ENCODE measurements at regions not wholly inside any gene's neighbourhood (a gene's known extent, or its start where the extent isn't known, plus 50 kb on each side); places are given as distances from the start of the nearest gene placed in this dataset.

DNA sequence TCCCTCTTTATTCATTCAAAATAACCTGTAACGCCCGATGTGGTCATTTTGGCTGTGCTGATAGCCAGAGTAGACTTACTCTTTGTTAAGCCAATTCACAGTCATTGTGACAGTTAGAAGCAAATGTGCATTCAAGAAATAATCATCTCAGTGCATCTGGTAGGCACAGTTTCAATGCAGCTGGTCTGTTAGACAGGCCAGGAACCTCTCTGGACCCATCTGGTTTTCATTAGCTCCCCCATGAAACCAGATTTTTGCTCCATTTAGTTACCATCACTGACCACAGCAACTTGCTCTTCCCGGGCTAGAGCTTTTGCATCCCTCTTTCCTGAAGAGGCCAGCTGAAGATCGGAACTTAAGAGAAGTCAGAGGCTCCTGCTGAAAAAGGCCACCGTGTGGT lies 284.2 kb downstream of the NSG2 start:
- TF ChIP-seq, protein P1, sequence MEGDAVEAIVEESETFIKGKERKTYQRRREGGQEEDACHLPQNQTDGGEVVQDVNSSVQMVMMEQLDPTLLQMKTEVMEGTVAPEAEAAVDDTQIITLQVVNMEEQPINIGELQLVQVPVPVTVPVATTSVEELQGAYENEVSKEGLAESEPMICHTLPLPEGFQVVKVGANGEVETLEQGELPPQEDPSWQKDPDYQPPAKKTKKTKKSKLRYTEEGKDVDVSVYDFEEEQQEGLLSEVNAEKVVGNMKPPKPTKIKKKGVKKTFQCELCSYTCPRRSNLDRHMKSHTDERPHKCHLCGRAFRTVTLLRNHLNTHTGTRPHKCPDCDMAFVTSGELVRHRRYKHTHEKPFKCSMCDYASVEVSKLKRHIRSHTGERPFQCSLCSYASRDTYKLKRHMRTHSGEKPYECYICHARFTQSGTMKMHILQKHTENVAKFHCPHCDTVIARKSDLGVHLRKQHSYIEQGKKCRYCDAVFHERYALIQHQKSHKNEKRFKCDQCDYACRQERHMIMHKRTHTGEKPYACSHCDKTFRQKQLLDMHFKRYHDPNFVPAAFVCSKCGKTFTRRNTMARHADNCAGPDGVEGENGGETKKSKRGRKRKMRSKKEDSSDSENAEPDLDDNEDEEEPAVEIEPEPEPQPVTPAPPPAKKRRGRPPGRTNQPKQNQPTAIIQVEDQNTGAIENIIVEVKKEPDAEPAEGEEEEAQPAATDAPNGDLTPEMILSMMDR (IDR thresholded peaks at IDR 0.05), result no peak
- intact Hi-C loops (cut with DNase I), result no loop called here
- no peak overlapping the region for H3K27ac ChIP-seq
- no peak for ATAC-seq
- no peaks in the 10 kb centered on the region for H3K36me3 ChIP-seq
- peaks cover 5% of the 10 kb centered on the region for H3K27me3 ChIP-seq
- H3K9me3 ChIP-seq, result no peaks in the 10 kb centered on the region
- DNase-seq, result no peak
- H3K4me1 ChIP-seq, result no peaks in the 10 kb centered on the region
- no peak overlapping the region for H3K4me3 ChIP-seq

DNA sequence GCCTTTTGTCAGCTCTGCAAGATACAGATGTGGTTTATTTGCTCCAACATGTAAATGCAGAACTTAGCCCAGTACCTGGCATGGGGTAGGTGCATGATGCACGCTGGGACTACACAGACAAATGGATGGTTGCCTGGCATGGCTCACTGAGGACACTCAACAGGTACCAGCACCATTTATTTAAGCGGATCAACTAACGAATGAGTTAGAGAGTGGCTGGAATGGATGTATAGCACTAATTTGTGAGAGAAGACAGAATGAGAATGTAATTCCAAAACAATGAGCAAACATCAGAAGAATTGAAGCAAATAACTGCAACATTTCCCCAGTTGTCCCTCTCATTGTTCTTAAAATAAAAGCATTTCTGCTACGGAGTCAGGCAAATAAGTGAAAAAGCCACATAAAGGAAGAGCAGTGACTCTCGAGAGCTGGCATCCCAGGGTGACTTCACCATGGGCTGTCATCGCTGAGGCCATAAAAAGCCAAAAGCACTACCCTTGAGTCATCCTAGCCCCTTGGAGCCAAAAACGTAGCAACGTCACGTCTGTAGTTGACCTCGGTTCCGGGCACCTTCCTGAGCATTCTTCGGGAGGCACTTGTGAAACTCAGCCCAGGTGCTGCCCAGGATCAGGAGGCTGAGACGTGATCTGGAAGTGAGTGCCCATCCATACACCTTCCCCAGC lies 290.3 kb downstream of the NSG2 start:
- Histone ChIP-seq H3K9me3 (no peaks in the 10 kb centered on the region), H3K4me1 (no peaks in the 10 kb centered on the region), H3K27me3 (peaks cover 21% of the 10 kb centered on the region), H3K36me3 (no peaks in the 10 kb centered on the region), H3K4me3 (no peak overlapping the region), H3K27ac (no peak overlapping the region)
- intact Hi-C loops (cut with DNase I), result no loop called here
- no peak for DNase-seq
- no peak for ATAC-seq
- TF ChIP-seq, protein P1 (IDR thresholded peaks at IDR 0.05), result no peak

DNA sequence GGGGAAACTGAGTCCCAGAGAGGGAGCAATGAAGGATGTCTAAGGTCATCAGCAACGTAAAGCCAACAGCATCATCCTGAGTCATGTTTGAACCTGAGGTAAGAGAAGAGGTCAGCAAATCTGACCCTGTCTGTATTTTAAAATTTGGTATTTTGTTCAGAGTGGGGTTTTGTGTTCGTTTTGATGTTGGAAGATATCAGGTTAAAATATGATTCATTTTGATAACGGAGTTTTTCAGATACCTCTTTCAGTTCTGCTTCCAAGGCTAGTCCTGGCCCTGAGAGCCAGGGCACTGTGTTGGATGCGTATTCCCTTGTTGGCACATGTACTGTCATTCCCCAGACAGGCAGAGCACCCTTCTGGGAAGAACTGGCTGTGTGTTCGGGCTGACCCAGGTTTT lies 291.0 kb downstream of the NSG2 start:
- no peaks in the 10 kb centered on the region for H3K9me3 ChIP-seq
- H3K4me1 ChIP-seq, result no peaks in the 10 kb centered on the region
- H3K27me3 ChIP-seq, result peaks cover 21% of the 10 kb centered on the region
- intact Hi-C loops (cut with DNase I), result no loop called here
- TF ChIP-seq, protein P1 (IDR thresholded peaks at IDR 0.05), result no peak
- H3K4me3 ChIP-seq, result no peak overlapping the region
- DNase-seq, result no peak
- no peak overlapping the region for H3K27ac ChIP-seq
- no peak for ATAC-seq
- H3K36me3 ChIP-seq, result no peaks in the 10 kb centered on the region

DNA sequence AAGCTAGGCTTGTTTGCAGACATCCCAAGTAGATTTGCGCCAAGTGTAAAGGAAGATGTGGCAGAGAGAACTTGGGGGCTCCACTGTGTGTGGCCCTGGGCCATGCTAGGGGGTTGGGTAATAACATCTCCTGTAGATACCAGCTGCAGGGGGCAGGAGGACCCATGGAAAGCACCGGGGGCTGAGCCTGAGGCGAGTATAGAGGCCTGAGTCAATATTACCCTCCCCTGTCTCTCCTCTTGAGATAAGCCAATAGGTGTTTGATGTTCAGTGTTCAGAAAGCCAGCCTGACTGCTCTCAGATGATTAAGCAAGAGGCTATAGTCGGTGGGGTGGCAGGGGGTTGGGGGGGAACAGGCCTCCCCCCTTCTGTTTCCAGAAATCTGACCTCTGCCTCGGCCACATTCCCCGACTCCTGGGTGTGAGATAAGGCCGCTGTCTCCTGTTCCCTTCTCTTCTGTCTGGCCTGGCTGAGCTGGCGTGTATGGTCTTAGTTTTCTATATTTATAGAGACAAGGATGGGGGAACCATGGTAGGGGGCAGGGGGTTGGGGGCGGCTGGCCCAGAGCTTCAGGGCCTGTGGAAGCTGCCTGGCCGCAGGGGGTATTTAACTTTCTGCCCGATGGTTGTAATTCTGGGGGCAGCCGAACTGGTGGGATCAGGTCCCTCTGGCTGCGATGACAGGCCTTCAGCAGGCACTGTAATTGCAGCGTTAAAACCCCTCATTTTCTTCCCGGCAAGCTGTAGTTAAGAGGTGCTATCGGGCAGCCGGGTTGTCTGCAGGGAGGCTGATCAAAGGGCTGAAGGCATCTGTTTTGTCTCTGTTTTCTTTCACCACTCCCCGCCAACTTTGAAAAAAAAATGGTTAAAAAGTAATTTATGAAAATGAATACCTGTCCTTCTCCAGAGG lies 292.0 kb downstream of the NSG2 start:
- Histone ChIP-seq H3K36me3 (no peaks in the 10 kb centered on the region), H3K27me3 (peaks cover 21% of the 10 kb centered on the region), H3K9me3 (no peaks in the 10 kb centered on the region), H3K4me1 (no peaks in the 10 kb centered on the region), H3K4me3 (no peak overlapping the region), H3K27ac (no peak overlapping the region)
- DNase-seq (no peak), ATAC-seq (peak; percentile 30)
- intact Hi-C loops (cut with DNase I), result no loop called here
- TF ChIP-seq, protein P1 (IDR thresholded peaks at IDR 0.05), result no peak

DNA sequence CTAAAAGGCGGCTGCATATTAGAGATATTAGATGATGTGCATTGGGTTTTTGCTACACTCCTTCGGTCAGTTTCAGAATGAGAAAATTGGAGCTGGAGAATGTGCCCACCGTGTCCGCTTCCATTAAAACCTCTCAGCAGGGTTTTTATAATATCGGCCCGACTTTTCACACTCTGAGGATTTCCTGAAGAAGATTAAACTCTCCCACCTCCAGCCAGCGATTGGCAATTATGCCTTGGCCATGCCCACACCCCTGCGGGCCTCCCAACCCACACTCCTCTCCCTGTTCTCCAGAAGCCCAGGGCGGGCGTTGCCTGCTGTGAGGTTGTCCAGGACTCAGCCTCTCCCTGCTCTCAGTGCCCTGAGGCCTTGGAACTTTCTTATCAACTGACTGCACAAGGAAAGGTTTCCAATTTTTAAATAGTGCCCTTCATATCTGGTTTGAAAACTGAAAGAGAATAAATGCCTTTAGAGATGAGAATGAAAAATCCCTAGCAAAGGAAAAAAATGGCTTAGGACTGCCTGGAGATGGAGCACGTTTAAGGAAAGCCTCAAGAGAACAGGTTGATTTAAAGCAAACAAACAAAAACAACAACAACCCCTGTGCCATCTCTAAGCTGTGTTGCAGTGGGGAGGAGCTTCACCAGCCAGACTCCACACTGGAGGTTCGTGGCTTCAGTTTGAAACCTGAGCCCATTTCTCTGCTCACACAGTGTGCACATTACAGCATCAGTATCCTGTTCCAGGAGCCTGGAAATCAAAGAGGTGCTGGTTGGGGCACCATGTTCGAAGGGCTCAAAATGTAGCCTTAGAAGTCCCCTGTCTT lies 292.9 kb downstream of the NSG2 start:
- no peaks in the 10 kb centered on the region for H3K4me1 ChIP-seq
- no peak overlapping the region for H3K4me3 ChIP-seq
- DNase-seq (no peak), ATAC-seq (no peak)
- H3K36me3 ChIP-seq, result no peaks in the 10 kb centered on the region
- H3K27me3 ChIP-seq, result peaks cover 21% of the 10 kb centered on the region
- TF ChIP-seq, protein P1 (IDR thresholded peaks at IDR 0.05), result no peak
- intact Hi-C loops (cut with DNase I), result no loop called here
- H3K9me3 ChIP-seq, result no peaks in the 10 kb centered on the region
- H3K27ac ChIP-seq, result no peak overlapping the region

All from upper lobe of right lung (tissue), 1 donor.